Liver (tissue), 3 donors: ENCODE measurements at regions not wholly inside any gene's neighbourhood (a gene's known extent, or its start where the extent isn't known, plus 50 kb on each side); places are given as distances from the start of the nearest gene placed in this dataset.

Experiments used
- FOXA1 ChIP-seq: IDR thresholded peaks from 2 replicates; pipeline ENCODE4 v1.6.1; 2016; ENCODE audit warnings: antibody characterized with exemption
- GABPA ChIP-seq, 2 donors: IDR thresholded peaks in 1 of 2; conservative IDR thresholded peaks in 1 of 2; 2 replicates each; pipeline ENCODE4 v1.6.1; 2016; ENCODE audit warnings: antibody characterized with exemption in 2 of 2, mild to moderate bottlenecking in 1 of 2, moderate library complexity in 1 of 2
- HNF4A ChIP-seq, 2 donors: conservative IDR thresholded peaks; 2 replicates each; pipeline ENCODE4 v1.6.1; 2016; ENCODE audit warnings: antibody characterized with exemption in 2 of 2, mild to moderate bottlenecking in 2 of 2
- JUND ChIP-seq, 2 donors: IDR thresholded peaks; 2 replicates each; pipeline ENCODE4 v1.6.1; 2016; ENCODE audit warnings: antibody characterized with exemption in 2 of 2
- RAD21 ChIP-seq, 2 donors: IDR thresholded peaks; 2 replicates each; pipeline ENCODE4 v1.6.1; 2016; ENCODE audit warnings: antibody characterized with exemption in 2 of 2, mild to moderate bottlenecking in 2 of 2
- REST ChIP-seq: IDR thresholded peaks from 2 replicates; pipeline ENCODE4 v1.6.1; 2016; ENCODE audit warnings: antibody characterized with exemption, mild to moderate bottlenecking
- SP1 ChIP-seq: IDR thresholded peaks from 2 replicates; pipeline ENCODE4 v1.6.1; 2018; ENCODE audit warnings: antibody characterized with exemption, mild to moderate bottlenecking
- TAF1 ChIP-seq: conservative IDR thresholded peaks from 2 replicates; pipeline ENCODE4 v1.6.1; 2016; ENCODE audit warnings: antibody characterized with exemption, mild to moderate bottlenecking
- TF ChIP-seq, protein P1 (sequence below): fragments of 150-350 bp; IDR thresholded peaks from 2 replicates; pipeline ENCODE4 v1.5.1; 2017; ENCODE audit warnings: improper control_type of control experiment, low read depth, low read length; ENCODE audit not compliant: missing input control
- TF ChIP-seq, protein P2 (sequence below): IDR thresholded peaks from 2 replicates; pipeline ENCODE4 v1.6.1; 2016; ENCODE audit warnings: antibody characterized with exemption
- donor health status: healthy.
- donor health status: healthy.

GRCh38 chr4:79666112-79666511, 258.1 kb upstream of the GK2 start:
- TF ChIP-seq JUND (IDR thresholded peaks at IDR 0.05) (no peak), RAD21 (IDR thresholded peaks at IDR 0.05) (no peak), REST (no peak), SP1 (no peak), GABPA (IDR thresholded peaks at IDR 0.05 in 1 of 2, conservative IDR thresholded peaks at IDR 0.05 in 1 of 2) (no peak), FOXA1 (no peak), TAF1 (no peak), HNF4A (conservative IDR thresholded peaks at IDR 0.05) (no peak)
- TF ChIP-seq, protein P1, sequence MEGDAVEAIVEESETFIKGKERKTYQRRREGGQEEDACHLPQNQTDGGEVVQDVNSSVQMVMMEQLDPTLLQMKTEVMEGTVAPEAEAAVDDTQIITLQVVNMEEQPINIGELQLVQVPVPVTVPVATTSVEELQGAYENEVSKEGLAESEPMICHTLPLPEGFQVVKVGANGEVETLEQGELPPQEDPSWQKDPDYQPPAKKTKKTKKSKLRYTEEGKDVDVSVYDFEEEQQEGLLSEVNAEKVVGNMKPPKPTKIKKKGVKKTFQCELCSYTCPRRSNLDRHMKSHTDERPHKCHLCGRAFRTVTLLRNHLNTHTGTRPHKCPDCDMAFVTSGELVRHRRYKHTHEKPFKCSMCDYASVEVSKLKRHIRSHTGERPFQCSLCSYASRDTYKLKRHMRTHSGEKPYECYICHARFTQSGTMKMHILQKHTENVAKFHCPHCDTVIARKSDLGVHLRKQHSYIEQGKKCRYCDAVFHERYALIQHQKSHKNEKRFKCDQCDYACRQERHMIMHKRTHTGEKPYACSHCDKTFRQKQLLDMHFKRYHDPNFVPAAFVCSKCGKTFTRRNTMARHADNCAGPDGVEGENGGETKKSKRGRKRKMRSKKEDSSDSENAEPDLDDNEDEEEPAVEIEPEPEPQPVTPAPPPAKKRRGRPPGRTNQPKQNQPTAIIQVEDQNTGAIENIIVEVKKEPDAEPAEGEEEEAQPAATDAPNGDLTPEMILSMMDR = no peak
- TF ChIP-seq, protein P2, sequence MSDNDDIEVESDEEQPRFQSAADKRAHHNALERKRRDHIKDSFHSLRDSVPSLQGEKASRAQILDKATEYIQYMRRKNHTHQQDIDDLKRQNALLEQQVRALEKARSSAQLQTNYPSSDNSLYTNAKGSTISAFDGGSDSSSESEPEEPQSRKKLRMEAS = no peak
